HL-60 (cell line): ENCODE measurements at regions not wholly inside any gene's neighbourhood (a gene's known extent, or its start where the extent isn't known, plus 50 kb on each side); places are given as distances from the start of the nearest gene placed in this dataset.

Experiments used
- CTCF ChIP-seq: IDR thresholded peaks from one replicate; pipeline ENCODE4 v1.5.1; 2011; ENCODE audit warnings: low read length, control low read depth, inconsistent platforms; ENCODE audit not compliant: insufficient read depth
- POLR2AphosphoS5 ChIP-seq: IDR thresholded peaks from 2 replicates; pipeline ENCODE4 v1.6.1; 2012; ENCODE audit warnings: low read depth

- TF ChIP-seq CTCF (no peak), POLR2AphosphoS5 (no peak)
These were observed 130.6 kb upstream of the SALL3 start for GRCh38 chr18:78849046-78849445.
